ENCODE measurements at regions not wholly inside any gene's neighbourhood (a gene's known extent, or its start where the extent isn't known, plus 50 kb on each side); places are given as distances from the start of the nearest gene placed in this dataset.

DNA sequence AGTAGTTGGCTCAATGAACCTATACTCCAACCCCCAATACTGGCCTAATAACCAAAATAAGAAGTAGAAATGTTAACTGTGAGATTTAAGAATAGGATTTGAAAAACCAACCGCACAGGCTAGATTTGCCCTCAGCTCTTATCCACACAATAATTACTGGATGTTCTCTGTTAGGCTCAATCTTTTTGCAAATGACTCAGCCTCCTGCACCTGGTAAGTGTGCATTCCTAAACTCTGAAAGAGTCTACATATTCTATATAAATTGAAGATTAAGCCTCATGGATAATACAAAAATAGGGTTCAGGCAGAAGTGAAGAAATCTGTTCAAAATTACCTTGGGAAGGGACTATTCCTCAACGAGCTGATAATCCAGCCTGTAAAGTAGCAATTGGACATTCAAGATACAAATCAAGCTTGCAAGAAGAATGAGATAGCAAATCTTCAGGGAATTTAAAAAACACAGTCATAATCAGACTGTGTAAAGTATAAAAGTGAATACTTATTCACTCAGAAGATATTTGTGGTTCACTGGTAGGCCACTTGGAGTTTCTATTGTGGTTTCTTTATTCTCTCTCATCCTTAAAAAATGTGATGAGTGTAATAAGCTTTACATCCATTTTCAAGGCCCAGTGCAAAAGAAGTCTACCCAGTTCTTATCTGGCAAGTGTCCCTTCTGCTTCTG lies 931.9 kb upstream of the SOX9 start:
- DNase-seq (ENCODE audit: extremely low read depth, insufficient read length): no peak
- H3K36me3 ChIP-seq (ENCODE audit: control insufficient read depth, insufficient read depth, low read length): no peaks in the 10 kb centered on the region
- no peaks in the 10 kb centered on the region for H3K27me3 ChIP-seq (replicated peaks; ENCODE audit: control insufficient read depth, insufficient read depth, low read length)
- H3K4me3 ChIP-seq (replicated peaks; ENCODE audit: low read depth, low read length): no peak overlapping the region
- TF ChIP-seq, protein P1, sequence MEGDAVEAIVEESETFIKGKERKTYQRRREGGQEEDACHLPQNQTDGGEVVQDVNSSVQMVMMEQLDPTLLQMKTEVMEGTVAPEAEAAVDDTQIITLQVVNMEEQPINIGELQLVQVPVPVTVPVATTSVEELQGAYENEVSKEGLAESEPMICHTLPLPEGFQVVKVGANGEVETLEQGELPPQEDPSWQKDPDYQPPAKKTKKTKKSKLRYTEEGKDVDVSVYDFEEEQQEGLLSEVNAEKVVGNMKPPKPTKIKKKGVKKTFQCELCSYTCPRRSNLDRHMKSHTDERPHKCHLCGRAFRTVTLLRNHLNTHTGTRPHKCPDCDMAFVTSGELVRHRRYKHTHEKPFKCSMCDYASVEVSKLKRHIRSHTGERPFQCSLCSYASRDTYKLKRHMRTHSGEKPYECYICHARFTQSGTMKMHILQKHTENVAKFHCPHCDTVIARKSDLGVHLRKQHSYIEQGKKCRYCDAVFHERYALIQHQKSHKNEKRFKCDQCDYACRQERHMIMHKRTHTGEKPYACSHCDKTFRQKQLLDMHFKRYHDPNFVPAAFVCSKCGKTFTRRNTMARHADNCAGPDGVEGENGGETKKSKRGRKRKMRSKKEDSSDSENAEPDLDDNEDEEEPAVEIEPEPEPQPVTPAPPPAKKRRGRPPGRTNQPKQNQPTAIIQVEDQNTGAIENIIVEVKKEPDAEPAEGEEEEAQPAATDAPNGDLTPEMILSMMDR (IDR thresholded peaks at IDR 0.05; ENCODE audit: insufficient read depth, low read length, poor library complexity, severe bottlenecking): no peak

DNA sequence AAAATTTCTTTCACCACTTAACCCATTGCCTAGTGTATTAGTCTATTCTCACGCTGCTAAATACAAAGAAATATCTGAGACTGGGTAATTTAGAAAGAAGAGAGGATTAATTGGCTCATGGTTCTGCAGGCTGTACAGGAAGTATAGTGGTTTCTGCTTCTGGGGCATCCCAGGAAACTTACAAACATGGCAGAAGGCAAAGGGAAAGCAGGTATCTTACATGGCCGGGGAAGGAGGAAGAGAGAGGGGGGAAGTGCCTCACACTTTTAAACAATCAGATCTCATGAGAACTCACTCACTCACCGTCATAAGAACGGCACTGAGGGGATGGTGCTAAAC lies 931.4 kb upstream of the SOX9 start:
- TF ChIP-seq, protein P1 (IDR thresholded peaks at IDR 0.05; ENCODE audit: insufficient read depth, low read length, poor library complexity, severe bottlenecking): no peak

DNA sequence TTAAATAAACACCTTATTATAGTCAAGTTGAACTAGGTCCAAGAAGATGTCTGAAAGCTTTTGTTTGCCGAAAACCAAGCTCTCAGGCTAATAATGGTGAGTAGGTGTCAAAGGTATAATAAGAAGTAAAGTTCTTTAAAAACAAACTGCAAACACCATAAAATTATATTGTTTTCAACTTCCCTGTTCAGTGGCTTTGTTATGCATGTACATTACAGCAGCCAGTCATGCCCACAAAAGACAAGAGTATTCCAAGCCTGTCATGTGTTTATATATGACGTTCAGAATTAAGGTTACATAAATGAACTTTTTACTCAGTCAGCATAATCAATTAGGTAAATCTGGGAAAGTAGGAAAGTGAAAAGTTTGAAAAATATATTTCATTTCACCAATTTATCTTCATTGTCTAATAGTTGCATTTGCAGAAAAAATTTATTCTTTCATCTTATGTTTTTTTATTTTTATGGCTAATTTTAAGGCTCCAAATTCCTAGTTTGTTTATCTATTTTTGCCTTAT lies 928.7 kb upstream of the SOX9 start:
- Histone ChIP-seq H3K4me3 (replicated peaks; ENCODE audit: low read depth, low read length) (no peak overlapping the region), H3K27me3 (replicated peaks; ENCODE audit: control insufficient read depth, insufficient read depth, low read length) (no peaks in the 10 kb centered on the region), H3K36me3 (ENCODE audit: control insufficient read depth, insufficient read depth, low read length) (no peaks in the 10 kb centered on the region)
- TF ChIP-seq, protein P1 (IDR thresholded peaks at IDR 0.05; ENCODE audit: insufficient read depth, low read length, poor library complexity, severe bottlenecking): no peak
- DNase-seq (ENCODE audit: extremely low read depth, insufficient read length): no peak

More for the DNA sequence above, 931.4 kb upstream of the SOX9 start:
- Histone ChIP-seq H3K36me3 (ENCODE audit: control insufficient read depth, insufficient read depth, low read length) (no peaks in the 10 kb centered on the region), H3K4me3 (replicated peaks; ENCODE audit: low read depth, low read length) (no peak overlapping the region), H3K27me3 (replicated peaks; ENCODE audit: control insufficient read depth, insufficient read depth, low read length) (no peaks in the 10 kb centered on the region)
- no peak for DNase-seq (ENCODE audit: extremely low read depth, insufficient read length)

DNA sequence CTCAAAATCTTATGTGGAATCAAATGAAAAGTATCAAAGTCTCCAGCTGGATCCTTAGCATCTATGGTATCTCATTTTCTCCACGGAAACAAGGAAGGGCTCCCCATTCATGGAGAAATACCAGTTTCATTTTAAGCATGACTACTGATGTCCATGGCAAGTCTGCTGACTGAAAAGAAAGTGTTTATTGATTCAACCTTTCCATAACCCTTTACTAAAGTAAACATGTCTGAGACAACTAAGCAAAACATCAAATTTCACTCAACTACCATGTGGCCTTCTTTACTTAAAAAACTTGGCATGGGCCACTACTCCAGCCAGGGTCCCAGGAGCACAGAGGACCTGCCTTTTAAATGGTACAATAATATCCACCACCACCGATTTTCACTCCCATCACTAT lies 928.0 kb upstream of the SOX9 start:
- no peak for DNase-seq (ENCODE audit: extremely low read depth, insufficient read length)
- Histone ChIP-seq H3K4me3 (replicated peaks; ENCODE audit: low read depth, low read length) (no peak overlapping the region), H3K27me3 (replicated peaks; ENCODE audit: control insufficient read depth, insufficient read depth, low read length) (no peaks in the 10 kb centered on the region), H3K36me3 (ENCODE audit: control insufficient read depth, insufficient read depth, low read length) (no peaks in the 10 kb centered on the region)
- TF ChIP-seq, protein P1 (IDR thresholded peaks at IDR 0.05; ENCODE audit: insufficient read depth, low read length, poor library complexity, severe bottlenecking): no peak

DNA sequence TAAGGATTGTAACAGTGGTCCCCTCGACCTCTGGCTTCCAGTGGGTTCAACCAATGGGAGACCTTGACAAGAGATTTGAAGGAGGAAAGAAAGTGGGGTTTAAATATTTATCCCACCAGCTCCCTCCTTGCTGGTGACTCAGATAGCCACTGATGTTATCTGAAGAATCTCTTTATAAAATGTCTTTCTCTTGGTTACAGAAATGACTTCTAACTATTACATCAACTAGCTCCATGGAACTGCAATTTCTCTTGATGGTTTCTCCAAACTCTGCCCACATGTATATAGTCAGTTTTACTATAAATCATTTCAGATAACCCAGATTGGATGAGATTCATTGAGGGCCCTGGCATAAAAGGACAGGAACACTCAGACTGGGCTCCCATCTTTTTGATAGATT lies 920.2 kb upstream of the SOX9 start:
- TF ChIP-seq, protein P1 (IDR thresholded peaks at IDR 0.05; ENCODE audit: insufficient read depth, low read length, poor library complexity, severe bottlenecking): no peak
- DNase-seq (ENCODE audit: extremely low read depth, insufficient read length): no peak
- H3K36me3 ChIP-seq (ENCODE audit: control insufficient read depth, insufficient read depth, low read length): no peaks in the 10 kb centered on the region
- no peak overlapping the region for H3K4me3 ChIP-seq (replicated peaks; ENCODE audit: low read depth, low read length)
- H3K27me3 ChIP-seq (replicated peaks; ENCODE audit: control insufficient read depth, insufficient read depth, low read length): no peaks in the 10 kb centered on the region

DNA sequence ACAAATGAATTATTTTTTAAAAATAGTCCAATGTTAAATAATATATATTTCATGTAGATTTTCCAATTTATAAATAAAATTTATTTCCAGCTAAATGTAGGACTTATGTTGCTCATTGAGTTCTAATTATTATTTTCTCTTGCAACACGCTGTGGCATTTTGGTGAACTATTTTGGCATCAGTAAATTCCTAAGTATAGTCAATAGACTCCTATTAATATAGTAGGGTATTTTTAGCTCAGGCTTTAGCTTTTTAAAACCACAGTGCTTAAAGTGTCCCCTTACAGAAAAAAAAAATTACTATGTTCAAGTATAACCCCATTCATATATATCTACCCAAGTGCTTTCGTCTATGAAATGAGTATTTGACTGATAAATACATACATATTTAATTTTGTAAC lies 919.2 kb upstream of the SOX9 start:
- Histone ChIP-seq H3K4me3 (replicated peaks; ENCODE audit: low read depth, low read length) (no peak overlapping the region), H3K36me3 (ENCODE audit: control insufficient read depth, insufficient read depth, low read length) (no peaks in the 10 kb centered on the region), H3K27me3 (replicated peaks; ENCODE audit: control insufficient read depth, insufficient read depth, low read length) (no peaks in the 10 kb centered on the region)
- DNase-seq (ENCODE audit: extremely low read depth, insufficient read length): no peak
- TF ChIP-seq, protein P1 (IDR thresholded peaks at IDR 0.05; ENCODE audit: insufficient read depth, low read length, poor library complexity, severe bottlenecking): no peak

Measured in GM06990 (cell line).